SU-DHL-6 (cell line): ENCODE measurements at regions not wholly inside any gene's neighbourhood (a gene's known extent, or its start where the extent isn't known, plus 50 kb on each side); places are given as distances from the start of the nearest gene placed in this dataset.

Experiments
- H2AFZ ChIP-seq: fragments of 200-600 bp; sonication (generic); 2 replicates; pipeline ENCODE4 v1.6.1; 2014; ENCODE audit warnings: low read depth, mild to moderate bottlenecking, moderate library complexity, mixed read lengths, antibody characterized with exemption, low read length; ENCODE audit not compliant: severe bottlenecking
- H3F3A ChIP-seq: fragments of 200-600 bp; shearing (Covaris generic); 2 replicates; pipeline ENCODE4 v1.6.0; 2016; ENCODE audit warnings: antibody characterized with exemption, mild to moderate bottlenecking; ENCODE audit not compliant: insufficient read depth
- H3K27ac ChIP-seq: fragments of 200-600 bp; sonication (generic); 2 replicates; pipeline ENCODE4 v1.5.1; 2016; ENCODE audit warnings: low read depth, mild to moderate bottlenecking, low read length, moderate library complexity, mixed read lengths
- H3K27me3 ChIP-seq: fragments of 200-600 bp; sonication (generic), shearing (Covaris generic); 2 replicates; pipeline ENCODE4 v1.6.0; 2014; ENCODE audit warnings: mild to moderate bottlenecking, low read length
- H3K36me3 ChIP-seq: fragments of 200-600 bp; sonication (generic); 2 replicates; pipeline ENCODE4 v1.6.1; 2014; ENCODE audit warnings: mild to moderate bottlenecking, low read length, mixed read lengths
- H3K4me2 ChIP-seq: fragments of 300-600, 200-600 bp; shearing (Covaris generic), sonication (generic); 2 replicates; pipeline ENCODE4 v1.6.0; 2014; ENCODE audit warnings: low read length, low read depth, mild to moderate bottlenecking; ENCODE audit not compliant: poor library complexity, severe bottlenecking
- H3K4me3 ChIP-seq: fragments of 200-600 bp; sonication (generic); 2 replicates; pipeline ENCODE4 v1.5.1; 2014; ENCODE audit warnings: antibody characterized with exemption, low read length, mild to moderate bottlenecking, mixed read lengths; ENCODE audit not compliant: insufficient read depth, poor library complexity, severe bottlenecking
- H3K79me2 ChIP-seq: fragments of 200-600 bp; sonication (generic); 2 replicates; pipeline ENCODE4 v1.6.1; 2014; ENCODE audit warnings: mild to moderate bottlenecking, low read length, moderate library complexity; ENCODE audit not compliant: insufficient read depth
- H3K9ac ChIP-seq: fragments of 200-600 bp; sonication (generic); 2 replicates; pipeline ENCODE4 v1.7.0; 2014; ENCODE audit warnings: mild to moderate bottlenecking, low read length
- H3K9me2 ChIP-seq: fragments of 200-600 bp; sonication (generic); replicated peaks from 2 replicates; pipeline ENCODE4 v1.6.1; 2014; ENCODE audit warnings: low read length; ENCODE audit not compliant: insufficient read depth
- H3K9me3 ChIP-seq: fragments of 200-600 bp; sonication (generic); 2 replicates; pipeline ENCODE4 v1.6.1; 2014; ENCODE audit warnings: low read length, mixed read lengths; ENCODE audit not compliant: insufficient read depth
- H4K20me1 ChIP-seq: fragments of 200-600 bp; sonication (generic); 2 replicates; pipeline ENCODE4 v1.6.1; 2014; ENCODE audit warnings: low read depth, mild to moderate bottlenecking, antibody characterized with exemption, low read length, moderate library complexity, mixed read lengths
- EZH2phosphoT487 ChIP-seq: fragments of 200-600 bp; sonication (generic), shearing (Covaris generic); conservative IDR thresholded peaks from 2 replicates; pipeline ENCODE4 v1.6.1; 2018; ENCODE audit warnings: mild to moderate bottlenecking, antibody characterized with exemption, low read length, moderate library complexity, mixed read lengths
- TF ChIP-seq, protein P1 (sequence below): fragments of 200-600 bp; sonication (generic); IDR thresholded peaks from one replicate; pipeline ENCODE4 v1.5.1; 2017; ENCODE audit warnings: antibody characterized with exemption, mild to moderate bottlenecking, low read length, moderate library complexity; ENCODE audit not compliant: insufficient read depth, poor library complexity, severe bottlenecking

DNA sequence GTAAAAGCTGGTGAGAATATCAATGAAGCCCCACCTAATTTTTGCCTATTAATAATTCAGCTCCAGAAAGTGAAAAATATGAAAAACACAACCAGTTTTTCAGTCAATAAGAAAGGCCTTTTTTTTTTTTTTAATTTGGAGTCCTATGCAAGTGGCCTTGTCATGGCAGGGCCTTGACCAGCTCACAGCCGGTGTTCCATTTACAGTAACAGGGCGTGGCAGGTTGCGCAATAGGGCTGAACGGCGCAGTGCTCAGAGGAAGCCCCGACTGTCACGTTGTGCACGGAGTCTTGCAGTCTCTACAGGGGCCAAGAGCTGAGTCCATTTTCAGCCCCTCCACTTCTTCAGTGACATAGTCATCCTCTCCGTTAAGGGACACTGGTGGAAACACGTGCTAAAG lies 184.1 kb upstream of the FN1 start:
- H3K79me2 ChIP-seq, result no peaks in the 10 kb centered on the region
- H3K9me3 ChIP-seq, result no peaks in the 10 kb centered on the region
- no peaks in the 10 kb centered on the region for H3K27me3 ChIP-seq
- H3F3A ChIP-seq, result no peaks in the 10 kb centered on the region
- H3K27ac ChIP-seq, result no peak overlapping the region
- H3K9ac ChIP-seq, result no peak overlapping the region
- H3K4me3 ChIP-seq, result no peak overlapping the region
- TF ChIP-seq EZH2phosphoT487, result no peak
- TF ChIP-seq, protein P1, sequence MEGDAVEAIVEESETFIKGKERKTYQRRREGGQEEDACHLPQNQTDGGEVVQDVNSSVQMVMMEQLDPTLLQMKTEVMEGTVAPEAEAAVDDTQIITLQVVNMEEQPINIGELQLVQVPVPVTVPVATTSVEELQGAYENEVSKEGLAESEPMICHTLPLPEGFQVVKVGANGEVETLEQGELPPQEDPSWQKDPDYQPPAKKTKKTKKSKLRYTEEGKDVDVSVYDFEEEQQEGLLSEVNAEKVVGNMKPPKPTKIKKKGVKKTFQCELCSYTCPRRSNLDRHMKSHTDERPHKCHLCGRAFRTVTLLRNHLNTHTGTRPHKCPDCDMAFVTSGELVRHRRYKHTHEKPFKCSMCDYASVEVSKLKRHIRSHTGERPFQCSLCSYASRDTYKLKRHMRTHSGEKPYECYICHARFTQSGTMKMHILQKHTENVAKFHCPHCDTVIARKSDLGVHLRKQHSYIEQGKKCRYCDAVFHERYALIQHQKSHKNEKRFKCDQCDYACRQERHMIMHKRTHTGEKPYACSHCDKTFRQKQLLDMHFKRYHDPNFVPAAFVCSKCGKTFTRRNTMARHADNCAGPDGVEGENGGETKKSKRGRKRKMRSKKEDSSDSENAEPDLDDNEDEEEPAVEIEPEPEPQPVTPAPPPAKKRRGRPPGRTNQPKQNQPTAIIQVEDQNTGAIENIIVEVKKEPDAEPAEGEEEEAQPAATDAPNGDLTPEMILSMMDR, result no peak
- no peaks in the 10 kb centered on the region for H3K9me2 ChIP-seq
- H2AFZ ChIP-seq, result no peak overlapping the region
- no peaks in the 10 kb centered on the region for H3K36me3 ChIP-seq
- no peaks in the 10 kb centered on the region for H4K20me1 ChIP-seq
- H3K4me2 ChIP-seq, result no peak overlapping the region

DNA sequence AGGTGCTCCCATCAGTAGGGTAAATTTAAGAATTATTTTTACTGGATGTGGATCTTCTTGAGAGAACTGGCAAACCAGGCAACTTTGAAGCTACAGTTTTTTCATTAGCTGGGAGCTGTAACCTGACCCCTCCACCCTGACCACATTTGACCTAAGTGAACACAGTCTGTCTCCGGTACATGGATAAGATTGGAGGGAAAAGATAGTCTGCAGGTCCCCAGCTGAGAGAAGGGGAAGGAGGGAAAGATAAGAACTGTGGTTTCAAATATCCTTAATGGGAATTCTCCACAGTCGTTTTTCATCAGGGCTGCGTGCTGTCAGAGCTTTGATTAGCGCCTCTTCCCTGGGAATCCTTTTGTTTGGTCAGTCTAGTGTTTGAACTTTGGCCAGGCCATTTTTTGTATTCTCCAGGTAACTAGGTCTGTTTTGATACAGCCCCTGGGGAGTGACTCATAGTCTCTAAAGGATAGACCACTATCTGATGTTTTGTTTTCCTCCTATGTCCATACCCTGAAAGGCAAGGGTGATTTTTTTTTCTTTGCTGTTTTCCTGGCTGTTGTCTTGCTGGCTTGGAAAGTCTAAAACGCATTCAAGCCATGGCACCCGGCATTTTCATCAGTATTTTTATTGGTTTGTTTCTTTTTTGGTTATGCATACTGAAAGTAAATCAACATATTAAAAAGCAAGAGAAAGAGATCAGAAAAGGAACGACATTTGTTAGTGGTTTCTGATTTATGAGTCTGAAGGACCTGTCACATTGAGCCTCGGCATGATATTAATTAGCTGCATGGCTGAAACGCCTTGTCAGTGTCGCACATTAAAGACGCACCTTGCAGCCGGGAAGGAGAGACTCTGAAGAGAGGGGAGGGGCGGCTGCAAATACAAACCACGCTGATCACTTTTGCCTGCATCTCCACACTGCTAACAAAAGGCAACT lies 183.4 kb upstream of the FN1 start:
- no peaks in the 10 kb centered on the region for H3K36me3 ChIP-seq
- H3K4me3 ChIP-seq, result no peak overlapping the region
- H3K9me2 ChIP-seq, result no peaks in the 10 kb centered on the region
- no peak overlapping the region for H3K27ac ChIP-seq
- no peak overlapping the region for H3K4me2 ChIP-seq
- H3K79me2 ChIP-seq, result no peaks in the 10 kb centered on the region
- H3K27me3 ChIP-seq, result no peaks in the 10 kb centered on the region
- TF ChIP-seq EZH2phosphoT487, result no peak
- TF ChIP-seq, protein P1, result no peak
- no peak overlapping the region for H3K9ac ChIP-seq
- no peaks in the 10 kb centered on the region for H4K20me1 ChIP-seq
- no peaks in the 10 kb centered on the region for H3K9me3 ChIP-seq
- no peaks in the 10 kb centered on the region for H3F3A ChIP-seq
- H2AFZ ChIP-seq, result no peak overlapping the region

DNA sequence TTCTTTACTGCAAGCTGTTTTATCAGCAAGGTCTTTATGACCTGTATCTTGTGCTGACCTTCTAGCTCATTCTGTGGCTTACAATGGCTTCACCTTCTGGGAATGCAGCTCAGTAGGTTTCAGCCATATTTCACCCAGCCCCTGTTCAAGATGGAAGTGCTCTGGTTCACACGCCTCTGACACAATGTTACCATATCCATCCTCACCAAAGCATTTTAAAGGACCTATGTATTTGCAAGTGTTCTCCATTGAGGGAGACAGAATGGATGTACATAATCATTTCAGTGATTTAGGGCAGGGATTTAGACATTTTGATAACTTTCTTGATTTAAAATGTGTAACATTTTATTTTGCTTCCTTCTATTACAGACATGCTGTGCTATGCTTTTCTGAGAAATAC lies 182.3 kb upstream of the FN1 start:
- Histone ChIP-seq H3K79me2 (no peaks in the 10 kb centered on the region), H3K9ac (no peak overlapping the region), H3K27ac (no peak overlapping the region), H3K36me3 (no peaks in the 10 kb centered on the region), H2AFZ (no peak overlapping the region), H3F3A (no peaks in the 10 kb centered on the region), H4K20me1 (no peaks in the 10 kb centered on the region), H3K27me3 (no peaks in the 10 kb centered on the region), H3K4me2 (no peak overlapping the region), H3K4me3 (no peak overlapping the region), H3K9me2 (no peaks in the 10 kb centered on the region), H3K9me3 (no peaks in the 10 kb centered on the region)
- TF ChIP-seq, protein P1, result no peak
- no peak for TF ChIP-seq EZH2phosphoT487
